ENCODE measurements at regions not wholly inside any gene's neighbourhood (a gene's known extent, or its start where the extent isn't known, plus 50 kb on each side); places are given as distances from the start of the nearest gene placed in this dataset.
"Not testable (repeated sequence)": the region's sequence is repeated elsewhere in the genome, so short reads cannot be mapped to it uniquely, and the experiment has no call there.

- POLR2A ChIA-PET; DNase-seq (ENCODE audit: low read depth, low spot score); H2AFZ ChIP-seq (ENCODE audit: low read depth, low read length, poor library complexity, severe bottlenecking); BruUV-seq (replicated peaks); ATAC-seq; H3K4me2 ChIP-seq (ENCODE audit: low read length); intact Hi-C loops (cut with micrococcal nuclease); H3K4me1 ChIP-seq (ENCODE audit: control insufficient read depth in 1 of 2, insufficient read depth in 2 of 2, low read length in 2 of 2); H3K36me3 ChIP-seq (ENCODE audit: control insufficient read depth in 1 of 2, insufficient read depth in 2 of 2, low read length in 2 of 2); H3K4me3 ChIP-seq (replicated peaks in 1 of 2; ENCODE audit: low read depth in 1 of 2, low read length in 2 of 2); H3K27ac ChIP-seq (ENCODE audit: low read depth, low read length); H3K9me2 ChIP-seq (ENCODE audit: insufficient read depth); CTCF ChIA-PET; H3K9me3 ChIP-seq (ENCODE audit: control insufficient read depth in 1 of 2, insufficient read depth in 1 of 2, low read depth in 1 of 2, low read length in 2 of 2); H3K9ac ChIP-seq (ENCODE audit: low read length); RAD21 ChIA-PET (ENCODE audit: low non-redundant PET in 1 of 2, low total read pairs in 2 of 2, uncharacterized antibody in 2 of 2, unreplicated experiment in 2 of 2); H4K20me1 ChIP-seq (ENCODE audit: insufficient read depth); H3K79me2 ChIP-seq (ENCODE audit: insufficient read depth, low read length); H3K27me3 ChIP-seq (ENCODE audit: insufficient read depth, low read length): not testable (repeated sequence)
These were observed 1909.2 kb downstream of the ARAP2 start for GRCh38 chr4:34335156-34335555.

- H3K79me2 ChIP-seq (ENCODE audit: insufficient read depth, low read length); H2AFZ ChIP-seq (ENCODE audit: low read depth, low read length, poor library complexity, severe bottlenecking); H3K9me3 ChIP-seq (ENCODE audit: control insufficient read depth in 1 of 2, insufficient read depth in 1 of 2, low read depth in 1 of 2, low read length in 2 of 2); ATAC-seq; intact Hi-C loops (cut with micrococcal nuclease); CTCF ChIA-PET; H3K9ac ChIP-seq (ENCODE audit: low read length); H4K20me1 ChIP-seq (ENCODE audit: insufficient read depth); H3K36me3 ChIP-seq (ENCODE audit: control insufficient read depth in 1 of 2, insufficient read depth in 2 of 2, low read length in 2 of 2); H3K4me1 ChIP-seq (ENCODE audit: control insufficient read depth in 1 of 2, insufficient read depth in 2 of 2, low read length in 2 of 2); H3K27me3 ChIP-seq (ENCODE audit: insufficient read depth, low read length); POLR2A ChIA-PET; RAD21 ChIA-PET (ENCODE audit: low non-redundant PET in 1 of 2, low total read pairs in 2 of 2, uncharacterized antibody in 2 of 2, unreplicated experiment in 2 of 2); DNase-seq (ENCODE audit: low read depth, low spot score); BruUV-seq (replicated peaks); H3K4me3 ChIP-seq (replicated peaks in 1 of 2; ENCODE audit: low read depth in 1 of 2, low read length in 2 of 2); H3K9me2 ChIP-seq (ENCODE audit: insufficient read depth); H3K27ac ChIP-seq (ENCODE audit: low read depth, low read length); H3K4me2 ChIP-seq (ENCODE audit: low read length): not testable (repeated sequence)
These were observed 1908.8 kb downstream of the ARAP2 start for GRCh38 chr4:34335556-34335955.

DNA sequence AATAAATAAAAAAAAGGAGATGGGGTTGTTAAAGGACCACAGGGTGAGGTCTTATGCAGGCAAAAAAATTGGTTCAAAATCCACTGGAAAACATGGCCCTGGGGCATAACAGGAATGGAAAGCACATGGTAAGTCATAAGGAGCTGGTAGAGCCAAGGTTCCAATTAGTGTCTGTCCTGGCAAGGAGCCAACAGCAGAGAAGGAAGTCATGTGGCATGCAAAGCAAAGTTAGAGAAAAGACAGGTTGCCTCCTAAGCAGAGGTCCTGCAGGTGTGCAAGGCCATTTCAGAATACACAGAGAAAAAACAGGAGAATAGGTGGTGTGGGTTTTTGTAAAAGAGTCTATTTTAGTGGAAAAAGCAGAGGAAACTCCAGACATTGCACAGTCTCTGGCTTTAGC lies 1881.7 kb downstream of the ARAP2 start:
- Histone ChIP-seq H3K9me3 (ENCODE audit: control insufficient read depth in 1 of 2, insufficient read depth in 1 of 2, low read depth in 1 of 2, low read length in 2 of 2) (no peaks in the 10 kb centered on the region), H3K4me1 (ENCODE audit: control insufficient read depth in 1 of 2, insufficient read depth in 2 of 2, low read length in 2 of 2) (no peaks in the 10 kb centered on the region), H3K4me3 (replicated peaks in 1 of 2; ENCODE audit: low read depth in 1 of 2, low read length in 2 of 2) (no peak overlapping the region), H3K79me2 (ENCODE audit: insufficient read depth, low read length) (no peaks in the 10 kb centered on the region), H4K20me1 (ENCODE audit: insufficient read depth) (no peaks in the 10 kb centered on the region), H2AFZ (ENCODE audit: low read depth, low read length, poor library complexity, severe bottlenecking) (no peak overlapping the region), H3K4me2 (ENCODE audit: low read length) (no peak overlapping the region), H3K36me3 (ENCODE audit: control insufficient read depth in 1 of 2, insufficient read depth in 2 of 2, low read length in 2 of 2) (no peaks in the 10 kb centered on the region), H3K27me3 (ENCODE audit: insufficient read depth, low read length) (no peaks in the 10 kb centered on the region), H3K9ac (ENCODE audit: low read length) (no peak overlapping the region), H3K9me2 (ENCODE audit: insufficient read depth) (no peaks in the 10 kb centered on the region), H3K27ac (ENCODE audit: low read depth, low read length) (no peak overlapping the region)
- intact Hi-C loops (cut with micrococcal nuclease), result no loop called here
- no peak for TF ChIP-seq POLR2AphosphoS5 (IDR thresholded peaks at IDR 0.05; ENCODE audit: low read depth, low read length)
- TF ChIP-seq POLR2A (IDR thresholded peaks at IDR 0.05; ENCODE audit: borderline replicate concordance, extremely low read depth, insufficient read depth, insufficient read length), result no peak
- no peak for TF ChIP-seq EZH2phosphoT487 (IDR thresholded peaks at IDR 0.05; ENCODE audit: borderline replicate concordance)
- TF ChIP-seq JUND (IDR thresholded peaks at IDR 0.05), result no peak
- no peak for TF ChIP-seq RAD21 (IDR thresholded peaks at IDR 0.05; ENCODE audit: low read depth)
- no peak for TF ChIP-seq FOSL1 (IDR thresholded peaks at IDR 0.05; ENCODE audit: low read depth)
- no peak for TF ChIP-seq CEBPB (IDR thresholded peaks at IDR 0.05; ENCODE audit: low read depth)
- no peak for TF ChIP-seq ZFX (IDR thresholded peaks at IDR 0.05)
- TF ChIP-seq, protein P1, sequence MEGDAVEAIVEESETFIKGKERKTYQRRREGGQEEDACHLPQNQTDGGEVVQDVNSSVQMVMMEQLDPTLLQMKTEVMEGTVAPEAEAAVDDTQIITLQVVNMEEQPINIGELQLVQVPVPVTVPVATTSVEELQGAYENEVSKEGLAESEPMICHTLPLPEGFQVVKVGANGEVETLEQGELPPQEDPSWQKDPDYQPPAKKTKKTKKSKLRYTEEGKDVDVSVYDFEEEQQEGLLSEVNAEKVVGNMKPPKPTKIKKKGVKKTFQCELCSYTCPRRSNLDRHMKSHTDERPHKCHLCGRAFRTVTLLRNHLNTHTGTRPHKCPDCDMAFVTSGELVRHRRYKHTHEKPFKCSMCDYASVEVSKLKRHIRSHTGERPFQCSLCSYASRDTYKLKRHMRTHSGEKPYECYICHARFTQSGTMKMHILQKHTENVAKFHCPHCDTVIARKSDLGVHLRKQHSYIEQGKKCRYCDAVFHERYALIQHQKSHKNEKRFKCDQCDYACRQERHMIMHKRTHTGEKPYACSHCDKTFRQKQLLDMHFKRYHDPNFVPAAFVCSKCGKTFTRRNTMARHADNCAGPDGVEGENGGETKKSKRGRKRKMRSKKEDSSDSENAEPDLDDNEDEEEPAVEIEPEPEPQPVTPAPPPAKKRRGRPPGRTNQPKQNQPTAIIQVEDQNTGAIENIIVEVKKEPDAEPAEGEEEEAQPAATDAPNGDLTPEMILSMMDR (IDR thresholded peaks at IDR 0.05 in 2 of 3, conservative IDR thresholded peaks at IDR 0.05 in 1 of 3; ENCODE audit: borderline replicate concordance in 1 of 3, insufficient read depth in 1 of 3, low read depth in 2 of 3, low read length in 2 of 3), result no peak
- no peak for TF ChIP-seq ELF1 (IDR thresholded peaks at IDR 0.05; ENCODE audit: borderline replicate concordance, low read depth)
- TF ChIP-seq ZNF274 (IDR thresholded peaks at IDR 0.05; ENCODE audit: low read depth, low read length), result no peak
- TF ChIP-seq SIN3A (IDR thresholded peaks at IDR 0.05; ENCODE audit: low read depth), result no peak
- TF ChIP-seq, protein P2, sequence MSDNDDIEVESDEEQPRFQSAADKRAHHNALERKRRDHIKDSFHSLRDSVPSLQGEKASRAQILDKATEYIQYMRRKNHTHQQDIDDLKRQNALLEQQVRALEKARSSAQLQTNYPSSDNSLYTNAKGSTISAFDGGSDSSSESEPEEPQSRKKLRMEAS (IDR thresholded peaks at IDR 0.05), result no peak
- no peak for ATAC-seq
- POLR2A ChIA-PET, result no interaction called here
- no TSS peak for BruUV-seq (replicated peaks)
- RAD21 ChIA-PET (ENCODE audit: low non-redundant PET in 1 of 2, low total read pairs in 2 of 2, uncharacterized antibody in 2 of 2, unreplicated experiment in 2 of 2), result no interaction called here
- DNase-seq (ENCODE audit: low read depth, low spot score), result no peak
- CTCF ChIA-PET, result no interaction called here

Data from HCT116 (cell line).